OCI-LY7 (cell line): ENCODE measurements at regions not wholly inside any gene's neighbourhood (a gene's known extent, or its start where the extent isn't known, plus 50 kb on each side); places are given as distances from the start of the nearest gene placed in this dataset.

ENCODE experiments used
- BruUV-seq: library from RNA; stranded (reverse); fragments of 400-500 nt; replicated peaks from 2 replicates; lab custom pipeline; 2021; lab: Mats Ljungman, UMichigan
- CTCF ChIA-PET: fragments of 300-600 bp; sonication (Branson Sonifier 250); formaldehyde crosslinking; loops from one replicate; lab custom pipeline; 2022; ENCODE audit warnings: antibody characterized with exemption; ENCODE audit not compliant: unreplicated experiment; lab: Charles Lee
- POLR2A ChIA-PET: fragments of 300-600 bp; sonication (Branson Sonifier 250); formaldehyde crosslinking; loops from one replicate; lab custom pipeline; 2022; ENCODE audit warnings: antibody characterized with exemption; lab: Charles Lee
- DNase-seq: peaks from one replicate; pipeline ENCODE4 v3.0.0-alpha.2; 2015; ENCODE audit warnings: low spot score
- H2AFZ ChIP-seq: fragments of 200-600 bp; sonication (generic), shearing (Covaris generic); 2 replicates; pipeline ENCODE4 v1.6.1; 2014; ENCODE audit warnings: mild to moderate bottlenecking, antibody characterized with exemption, low read length, moderate library complexity
- H3K27ac ChIP-seq: fragments of 200-600 bp; sonication (generic); 2 replicates; pipeline ENCODE4 v1.5.1; 2014; ENCODE audit warnings: mixed run types, low read depth, mild to moderate bottlenecking, moderate library complexity, low read length, inconsistent platforms; ENCODE audit not compliant: poor library complexity, severe bottlenecking
- H3K36me3 ChIP-seq: fragments of 200-600 bp; sonication (generic); 2 replicates; pipeline ENCODE4 v1.6.1; 2014; ENCODE audit warnings: mild to moderate bottlenecking, antibody characterized with exemption, low read length, moderate library complexity, mixed read lengths; ENCODE audit not compliant: insufficient read depth
- H3K4me1 ChIP-seq: fragments of 200-600 bp; sonication (generic); 2 replicates; pipeline ENCODE4 v1.5.1; 2014; ENCODE audit warnings: mild to moderate bottlenecking, low read length; ENCODE audit not compliant: insufficient read depth, poor library complexity, severe bottlenecking
- H3K4me2 ChIP-seq: fragments of 200-600 bp; sonication (generic); 2 replicates; pipeline ENCODE4 v1.6.1; 2014; ENCODE audit warnings: mild to moderate bottlenecking, low read length
- H3K4me3 ChIP-seq: fragments of 200-600 bp; sonication (generic); 2 replicates; pipeline ENCODE4 v1.5.1; 2014; ENCODE audit warnings: mild to moderate bottlenecking, low read depth, low read length; ENCODE audit not compliant: poor library complexity, severe bottlenecking
- H3K79me2 ChIP-seq: fragments of 200-600 bp; sonication (generic); 2 replicates; pipeline ENCODE4 v1.6.1; 2016; ENCODE audit warnings: low read depth, mild to moderate bottlenecking, low read length, moderate library complexity, mixed read lengths; ENCODE audit not compliant: insufficient read depth
- H3K9me2 ChIP-seq: fragments of 200-600 bp; sonication (generic); 2 replicates; pipeline ENCODE4 v1.6.1; 2016; ENCODE audit warnings: mild to moderate bottlenecking, low read length, mixed read lengths; ENCODE audit not compliant: insufficient read depth
- H3K9me3 ChIP-seq: fragments of 200-600 bp; sonication (generic); 2 replicates; pipeline ENCODE4 v1.6.1; 2014; ENCODE audit warnings: mild to moderate bottlenecking, mixed run types, low read length, mixed read lengths
- H4K20me1 ChIP-seq: fragments of 200-600 bp; sonication (generic); 2 replicates; pipeline ENCODE4 v1.6.1; 2014; ENCODE audit warnings: mild to moderate bottlenecking, antibody characterized with exemption, low read length, moderate library complexity, mixed read lengths; ENCODE audit not compliant: insufficient read depth
- CTCF ChIP-seq: fragments of 200-600 bp; sonication (generic); conservative IDR thresholded peaks from 2 replicates; pipeline ENCODE4 v1.5.1; 2014; ENCODE audit warnings: mild to moderate bottlenecking, antibody characterized with exemption, low read length, moderate library complexity, mixed read lengths
- EZH2phosphoT487 ChIP-seq: fragments of 200-600 bp; sonication (generic); IDR thresholded peaks from 2 replicates; pipeline ENCODE4 v1.6.1; 2018; ENCODE audit warnings: low read depth, borderline replicate concordance, mild to moderate bottlenecking, mixed run types, antibody characterized with exemption, low read length, moderate library complexity, mixed read lengths
- intact Hi-C: fragments of 100-400 bp; cut with micrococcal nuclease; formaldehyde crosslinking; loops from one replicate; pipeline ENCODE4 v1.10.0; 2022; ENCODE audit not compliant: unreplicated experiment

GRCh38 chr2:236763857-236764256, 194.2 kb downstream of the ACKR3 start:
- H3K9me3 ChIP-seq, result no peaks in the 10 kb centered on the region
- TF ChIP-seq EZH2phosphoT487, result no peak
- no peak overlapping the region for H2AFZ ChIP-seq
- H3K4me1 ChIP-seq, result no peaks in the 10 kb centered on the region
- POLR2A ChIA-PET, result no interaction called here
- no peaks in the 10 kb centered on the region for H4K20me1 ChIP-seq
- H3K36me3 ChIP-seq, result no peaks in the 10 kb centered on the region
- CTCF ChIA-PET, result no interaction called here
- intact Hi-C loops, result no loop called here
- no TSS peak for BruUV-seq
- H3K9me2 ChIP-seq, result no peaks in the 10 kb centered on the region
- H3K4me3 ChIP-seq, result no peak overlapping the region
- H3K79me2 ChIP-seq, result no peaks in the 10 kb centered on the region
- no peak for DNase-seq
- H3K4me2 ChIP-seq, result no peak overlapping the region
- no peak overlapping the region for H3K27ac ChIP-seq

GRCh38 chr2:236764716-236765115, 195.1 kb downstream of the ACKR3 start:
- BruUV-seq, result no TSS peak
- H3K4me1 ChIP-seq, result no peaks in the 10 kb centered on the region
- intact Hi-C loops, result no loop called here
- ChIA-PET CTCF (no interaction called here), POLR2A (no interaction called here)
- H3K4me2 ChIP-seq, result no peak overlapping the region
- no peak overlapping the region for H3K4me3 ChIP-seq
- no peaks in the 10 kb centered on the region for H3K79me2 ChIP-seq
- no peak for DNase-seq
- no peaks in the 10 kb centered on the region for H3K9me3 ChIP-seq
- no peaks in the 10 kb centered on the region for H3K9me2 ChIP-seq
- H4K20me1 ChIP-seq, result no peaks in the 10 kb centered on the region
- no peak overlapping the region for H3K27ac ChIP-seq
- H3K36me3 ChIP-seq, result no peaks in the 10 kb centered on the region
- no peak overlapping the region for H2AFZ ChIP-seq
- TF ChIP-seq CTCF (no peak), EZH2phosphoT487 (no peak)

DNA sequence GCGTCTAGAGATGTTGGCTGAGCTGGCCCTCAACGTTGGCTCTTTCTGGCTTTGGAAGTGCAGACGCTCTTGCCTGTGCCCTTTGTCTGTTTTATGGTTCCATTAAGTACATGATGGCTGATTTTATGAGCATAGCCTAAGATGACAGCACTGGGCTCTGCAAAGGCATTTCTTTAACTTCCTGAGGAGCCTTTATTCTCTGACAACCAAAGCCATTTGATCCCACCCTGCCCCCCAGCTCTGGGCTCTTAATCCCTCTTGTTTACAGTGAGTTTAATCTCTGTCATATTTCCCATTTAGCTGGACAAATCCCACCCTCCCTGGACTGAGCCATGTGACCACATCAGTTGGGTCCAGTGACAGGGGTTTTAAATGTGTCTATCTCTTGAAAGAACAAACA, 195.9 kb downstream of the ACKR3 start:
- Histone ChIP-seq H3K4me2 (no peak overlapping the region), H3K36me3 (no peaks in the 10 kb centered on the region), H3K79me2 (no peaks in the 10 kb centered on the region), H3K9me3 (no peaks in the 10 kb centered on the region), H3K4me1 (no peaks in the 10 kb centered on the region), H2AFZ (no peak overlapping the region), H3K27ac (no peak overlapping the region), H4K20me1 (no peaks in the 10 kb centered on the region), H3K4me3 (no peak overlapping the region), H3K9me2 (no peaks in the 10 kb centered on the region)
- intact Hi-C loops, result no loop called here
- DNase-seq, result no peak
- CTCF ChIA-PET, result no interaction called here
- BruUV-seq, result no TSS peak
- POLR2A ChIA-PET, result no interaction called here
- no peak for TF ChIP-seq CTCF
